Esophagus muscularis mucosa (tissue), 3 donors: ENCODE measurements at regions not wholly inside any gene's neighbourhood (a gene's known extent, or its start where the extent isn't known, plus 50 kb on each side); places are given as distances from the start of the nearest gene placed in this dataset.

ENCODE experiments used
- CTCF ChIP-seq, 3 experiments: fragments of 200-600 bp in 2 of 3; fragments of 450-650 bp in 1 of 3; sonication (generic) in 2 of 3; IDR thresholded peaks; one replicate each; pipeline ENCODE4 v1.5.1; 2017 to 2019; ENCODE audit warnings: antibody characterized with exemption in 3 of 3, mild to moderate bottlenecking in 2 of 3, moderate library complexity in 1 of 3
- EP300 ChIP-seq: sonication (generic); formaldehyde crosslinking; IDR thresholded peaks from one replicate; pipeline ENCODE4 v1.6.1; 2017; ENCODE audit warnings: antibody characterized with exemption

- TF ChIP-seq CTCF (IDR thresholded peaks at IDR 0.05) (no peak), EP300 (no peak)
Observed at GRCh38 chr2:35503738-35504199, 851.8 kb upstream of the CRIM1 start.
